GM19099 (cell line): ENCODE measurements at regions not wholly inside any gene's neighbourhood (a gene's known extent, or its start where the extent isn't known, plus 50 kb on each side); places are given as distances from the start of the nearest gene placed in this dataset.

Source experiments
- POLR2A ChIP-seq: IDR thresholded peaks from 3 replicates; pipeline ENCODE4 v1.6.1; 2011; ENCODE audit warnings: low read depth; ENCODE audit not compliant: insufficient read length; ENCODE audit errors: extremely low read depth

- TF ChIP-seq POLR2A, result no peak
Observed at GRCh38 chr3:118827446-118827845, 207.2 kb downstream of the IGSF11 start.

- TF ChIP-seq POLR2A, result no peak
Observed at GRCh38 chr3:118828351-118828750, 206.3 kb downstream of the IGSF11 start.

- no peak for TF ChIP-seq POLR2A
Observed at GRCh38 chr3:118833075-118833474, 201.6 kb downstream of the IGSF11 start.

GRCh38 chr3:118838871-118839270 lies 195.8 kb downstream of the IGSF11 start:
- no peak for TF ChIP-seq POLR2A

GRCh38 chr3:118842147-118842863 lies 192.3 kb downstream of the IGSF11 start:
- TF ChIP-seq POLR2A, result no peak

- TF ChIP-seq POLR2A, result no peak
Observed at GRCh38 chr3:118846176-118846575, 188.5 kb downstream of the IGSF11 start.
